Uterus (tissue), 2 donors: ENCODE measurements at regions not wholly inside any gene's neighbourhood (a gene's known extent, or its start where the extent isn't known, plus 50 kb on each side); places are given as distances from the start of the nearest gene placed in this dataset.
"Not testable (repeated sequence)": the region's sequence is repeated elsewhere in the genome, so short reads cannot be mapped to it uniquely, and the experiment has no call there.

Experiments
- CTCF ChIP-seq, 4 experiments: fragments of 200-600 bp in 2 of 4; fragments of 450-650 bp in 2 of 4; sonication (generic) in 2 of 4; IDR thresholded peaks; one replicate each; pipeline ENCODE4 v1.5.1; 2016 to 2019; ENCODE audit warnings: antibody characterized with exemption in 4 of 4, mild to moderate bottlenecking in 2 of 4, moderate library complexity in 1 of 4
- POLR2A ChIP-seq, 2 donors: fragments of 450-650 bp; IDR thresholded peaks; one replicate each; pipeline ENCODE4 v1.6.1; 2016; ENCODE audit warnings: antibody characterized with exemption in 2 of 2, mild to moderate bottlenecking in 1 of 2, moderate library complexity in 1 of 2

- not testable (repeated sequence) for TF ChIP-seq POLR2A, CTCF (IDR thresholded peaks at IDR 0.05)
These were observed 95.2 kb downstream of the CDC42EP3 start for GRCh38 chr2:37576194-37576593.
